KMS-11 (cell line): ENCODE measurements at regions not wholly inside any gene's neighbourhood (a gene's known extent, or its start where the extent isn't known, plus 50 kb on each side); places are given as distances from the start of the nearest gene placed in this dataset.

ENCODE experiments used
- H2AFZ ChIP-seq: fragments of 200-600 bp; sonication (generic); 2 replicates; pipeline ENCODE4 v1.6.1; 2016; ENCODE audit warnings: antibody characterized with exemption, mixed run types, low read depth
- H3K27ac ChIP-seq: fragments of 200-600 bp; sonication (generic); 2 replicates; pipeline ENCODE4 v1.6.1; 2016; ENCODE audit warnings: mild to moderate bottlenecking, mixed run types
- H3K27me3 ChIP-seq: fragments of 200-600 bp; sonication (generic); 2 replicates; pipeline ENCODE4 v1.6.1; 2017; ENCODE audit warnings: mild to moderate bottlenecking, low read depth, mixed run types, moderate library complexity; ENCODE audit not compliant: insufficient read depth
- H3K36me3 ChIP-seq: fragments of 200-600 bp; sonication (generic); 2 replicates; pipeline ENCODE4 v1.6.1; 2017; ENCODE audit warnings: mild to moderate bottlenecking, mixed run types; ENCODE audit not compliant: insufficient read depth
- H3K4me1 ChIP-seq: fragments of 200-600 bp; sonication (generic); 2 replicates; pipeline ENCODE4 v1.6.1; 2016; ENCODE audit warnings: mild to moderate bottlenecking, low read depth, mixed run types; ENCODE audit not compliant: poor library complexity, severe bottlenecking
- H3K4me2 ChIP-seq: fragments of 200-600 bp; sonication (generic); 2 replicates; pipeline ENCODE4 v1.7.0; 2016; ENCODE audit warnings: mild to moderate bottlenecking, mixed run types
- H3K4me3 ChIP-seq: fragments of 200-600 bp; sonication (generic); IDR thresholded peaks from 2 replicates; pipeline ENCODE4 v1.6.1; 2017; ENCODE audit warnings: low read depth, low read length, mixed read lengths; ENCODE audit not compliant: insufficient read depth
- H3K79me2 ChIP-seq: fragments of 200-600 bp; sonication (generic); 2 replicates; pipeline ENCODE4 v1.6.1; 2016; ENCODE audit warnings: low read depth, mixed run types; ENCODE audit not compliant: insufficient read depth
- H3K9ac ChIP-seq: fragments of 200-600 bp; sonication (generic); 2 replicates; pipeline ENCODE4 v1.6.1; 2016; ENCODE audit warnings: mild to moderate bottlenecking, mixed run types
- H4K20me1 ChIP-seq: fragments of 200-600 bp; sonication (generic); 2 replicates; pipeline ENCODE4 v1.6.1; 2016; ENCODE audit warnings: mild to moderate bottlenecking, mixed run types; ENCODE audit not compliant: insufficient read depth
- TF ChIP-seq, protein P1 (sequence below): fragments of 200-600 bp; sonication (generic); conservative IDR thresholded peaks from 2 replicates; pipeline ENCODE4 v1.6.1; 2017; ENCODE audit warnings: low read depth, mild to moderate bottlenecking, antibody characterized with exemption, low read length, moderate library complexity, mixed read lengths

DNA sequence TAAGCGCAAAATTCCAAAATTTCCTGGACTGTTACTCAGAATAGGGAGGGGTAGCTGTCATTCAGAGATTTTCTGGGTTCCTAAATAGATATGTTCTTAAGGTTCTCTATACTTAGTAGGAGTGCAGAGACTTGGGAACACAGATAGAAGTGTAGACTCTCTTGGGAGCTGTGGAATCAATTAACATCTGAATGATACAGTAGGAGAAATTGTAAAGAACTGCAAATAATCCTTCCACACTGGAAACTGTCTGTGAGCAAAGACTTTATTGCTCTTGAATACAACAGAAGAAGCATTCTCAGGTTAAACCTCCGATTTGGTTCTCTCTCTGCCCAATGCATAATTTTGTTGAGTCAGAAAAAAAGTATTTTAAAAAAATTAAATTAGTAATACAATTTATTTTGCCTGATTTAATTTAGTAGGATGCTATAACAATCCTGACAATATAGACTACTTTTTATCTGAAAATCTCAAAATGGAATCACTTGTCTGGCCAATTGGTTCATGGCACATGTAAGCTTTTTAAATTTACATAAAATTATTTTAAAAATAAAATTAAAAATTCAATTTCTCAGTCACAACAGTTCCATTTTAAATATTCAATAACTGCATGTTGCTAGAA lies 1754.3 kb downstream of the PLA2G4A start:
- no peaks in the 10 kb centered on the region for H3K79me2 ChIP-seq
- H3K9ac ChIP-seq: no peak overlapping the region
- no peaks in the 10 kb centered on the region for H3K27me3 ChIP-seq
- TF ChIP-seq, protein P1, sequence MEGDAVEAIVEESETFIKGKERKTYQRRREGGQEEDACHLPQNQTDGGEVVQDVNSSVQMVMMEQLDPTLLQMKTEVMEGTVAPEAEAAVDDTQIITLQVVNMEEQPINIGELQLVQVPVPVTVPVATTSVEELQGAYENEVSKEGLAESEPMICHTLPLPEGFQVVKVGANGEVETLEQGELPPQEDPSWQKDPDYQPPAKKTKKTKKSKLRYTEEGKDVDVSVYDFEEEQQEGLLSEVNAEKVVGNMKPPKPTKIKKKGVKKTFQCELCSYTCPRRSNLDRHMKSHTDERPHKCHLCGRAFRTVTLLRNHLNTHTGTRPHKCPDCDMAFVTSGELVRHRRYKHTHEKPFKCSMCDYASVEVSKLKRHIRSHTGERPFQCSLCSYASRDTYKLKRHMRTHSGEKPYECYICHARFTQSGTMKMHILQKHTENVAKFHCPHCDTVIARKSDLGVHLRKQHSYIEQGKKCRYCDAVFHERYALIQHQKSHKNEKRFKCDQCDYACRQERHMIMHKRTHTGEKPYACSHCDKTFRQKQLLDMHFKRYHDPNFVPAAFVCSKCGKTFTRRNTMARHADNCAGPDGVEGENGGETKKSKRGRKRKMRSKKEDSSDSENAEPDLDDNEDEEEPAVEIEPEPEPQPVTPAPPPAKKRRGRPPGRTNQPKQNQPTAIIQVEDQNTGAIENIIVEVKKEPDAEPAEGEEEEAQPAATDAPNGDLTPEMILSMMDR: no peak
- no peaks in the 10 kb centered on the region for H3K36me3 ChIP-seq
- no peak overlapping the region for H3K4me3 ChIP-seq
- no peak overlapping the region for H2AFZ ChIP-seq
- no peaks in the 10 kb centered on the region for H4K20me1 ChIP-seq
- H3K27ac ChIP-seq: no peak overlapping the region
- no peak overlapping the region for H3K4me2 ChIP-seq
- no peaks in the 10 kb centered on the region for H3K4me1 ChIP-seq

DNA sequence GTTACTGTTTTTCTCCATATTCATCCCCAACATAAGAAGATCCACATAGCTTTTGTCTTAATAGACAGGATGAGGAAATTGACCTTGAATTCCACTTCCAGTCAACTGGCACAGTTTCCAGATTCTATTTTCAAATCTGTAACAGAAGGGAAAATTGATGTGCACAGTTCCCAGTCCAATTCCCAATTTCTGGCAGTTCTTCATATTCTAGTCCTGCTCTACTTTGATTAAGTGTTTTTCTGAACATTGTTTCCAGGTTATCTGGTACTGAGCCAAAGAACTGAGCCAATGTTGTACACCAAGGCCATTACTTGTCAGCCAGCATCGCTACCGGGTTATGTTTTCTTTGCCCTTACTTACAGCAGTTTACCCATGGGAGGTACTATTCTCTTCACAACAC lies 1755.4 kb downstream of the PLA2G4A start:
- TF ChIP-seq, protein P1: no peak
- H3K4me3 ChIP-seq: no peak overlapping the region
- H3K27me3 ChIP-seq: no peaks in the 10 kb centered on the region
- H2AFZ ChIP-seq: no peak overlapping the region
- H3K9ac ChIP-seq: no peak overlapping the region
- no peaks in the 10 kb centered on the region for H3K79me2 ChIP-seq
- H3K4me1 ChIP-seq: no peaks in the 10 kb centered on the region
- H4K20me1 ChIP-seq: no peaks in the 10 kb centered on the region
- no peak overlapping the region for H3K4me2 ChIP-seq
- no peak overlapping the region for H3K27ac ChIP-seq
- H3K36me3 ChIP-seq: no peaks in the 10 kb centered on the region

DNA sequence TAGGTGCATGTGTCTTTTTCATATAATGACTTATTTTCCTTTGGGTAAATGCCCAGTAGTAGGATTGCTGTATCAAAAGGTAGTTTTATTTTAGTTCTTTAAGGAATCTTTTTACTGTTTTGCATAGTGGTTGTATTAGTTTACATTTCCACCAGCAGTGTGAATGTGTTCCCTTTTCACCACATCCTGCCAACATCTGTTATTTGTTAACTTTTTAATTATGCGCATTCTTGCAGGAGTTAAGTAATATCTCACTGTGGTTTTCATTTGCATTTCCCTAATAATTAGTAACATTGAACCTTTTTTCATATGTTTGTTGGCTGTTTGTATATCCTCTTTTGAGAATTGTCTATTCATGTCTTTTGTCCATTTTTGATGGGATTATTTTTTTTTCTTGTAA lies 1761.9 kb downstream of the PLA2G4A start:
- H2AFZ ChIP-seq: no peak overlapping the region
- no peaks in the 10 kb centered on the region for H3K36me3 ChIP-seq
- H3K4me3 ChIP-seq: no peak overlapping the region
- H3K4me2 ChIP-seq: no peak overlapping the region
- no peaks in the 10 kb centered on the region for H3K79me2 ChIP-seq
- TF ChIP-seq, protein P1: no peak
- H4K20me1 ChIP-seq: no peaks in the 10 kb centered on the region
- no peak overlapping the region for H3K27ac ChIP-seq
- no peaks in the 10 kb centered on the region for H3K4me1 ChIP-seq
- H3K9ac ChIP-seq: no peak overlapping the region
- no peaks in the 10 kb centered on the region for H3K27me3 ChIP-seq

DNA sequence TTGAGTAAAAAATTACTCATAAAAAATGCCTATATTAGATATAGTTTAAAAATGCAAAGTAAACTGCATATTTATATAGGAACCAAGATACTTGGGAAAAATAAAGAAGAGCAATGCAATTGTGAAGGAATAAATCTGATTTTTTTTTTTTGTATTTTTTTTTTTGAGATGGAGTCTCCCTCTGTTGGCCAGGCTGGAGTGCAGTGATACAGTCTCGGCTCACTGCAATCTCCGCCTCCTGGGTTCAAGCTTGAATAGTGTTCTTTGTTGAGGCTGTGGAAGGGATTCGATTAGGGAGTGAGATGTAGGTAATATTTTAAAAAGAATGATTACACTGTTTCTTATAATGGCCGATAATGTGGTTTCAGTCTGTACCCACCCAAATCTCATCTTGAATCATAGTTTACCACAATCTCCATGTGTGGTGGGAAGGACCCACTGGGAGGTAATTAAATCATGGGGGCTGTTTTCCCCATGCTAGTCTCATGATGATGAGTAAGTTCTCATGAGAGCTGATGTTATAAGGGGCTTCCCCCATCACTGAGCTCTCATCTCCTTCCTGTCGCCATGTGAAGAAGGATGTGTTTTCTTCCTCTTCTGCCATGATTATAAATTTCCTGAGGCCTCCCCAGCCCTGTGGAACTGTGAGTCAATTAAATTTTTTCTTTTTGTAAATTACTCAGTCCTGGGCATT lies 1765.9 kb downstream of the PLA2G4A start:
- no peak overlapping the region for H3K27ac ChIP-seq
- H2AFZ ChIP-seq: no peak overlapping the region
- H3K36me3 ChIP-seq: no peaks in the 10 kb centered on the region
- H3K4me3 ChIP-seq: no peak overlapping the region
- no peaks in the 10 kb centered on the region for H3K27me3 ChIP-seq
- no peaks in the 10 kb centered on the region for H4K20me1 ChIP-seq
- H3K79me2 ChIP-seq: no peaks in the 10 kb centered on the region
- H3K9ac ChIP-seq: no peak overlapping the region
- TF ChIP-seq, protein P1: 0 out of 2 replicates have a peak, but pooled peaks have one; percentile 10
- no peaks in the 10 kb centered on the region for H3K4me1 ChIP-seq
- H3K4me2 ChIP-seq: no peak overlapping the region
